Epithelial cell of proximal tubule (primary cell): ENCODE measurements at regions not wholly inside any gene's neighbourhood (a gene's known extent, or its start where the extent isn't known, plus 50 kb on each side); places are given as distances from the start of the nearest gene placed in this dataset.
"Not testable (repeated sequence)": the region's sequence is repeated elsewhere in the genome, so short reads cannot be mapped to it uniquely, and the experiment has no call there.

Source experiments
- DNase-seq: peaks from one replicate; pipeline ENCODE4 v3.0.0-alpha.2; 2011; ENCODE audit warnings: low read depth
- H3K4me3 ChIP-seq: 2 replicates; pipeline ENCODE4 v1.5.1; 2011; ENCODE audit warnings: low read depth, mild to moderate bottlenecking, low read length
- CTCF ChIP-seq: conservative IDR thresholded peaks from 2 replicates; pipeline ENCODE4 v1.5.1; 2012; ENCODE audit warnings: low read depth, mild to moderate bottlenecking, low read length

GRCh38 chr2:182550234-182550633 lies 123.4 kb upstream of the PDE1A start:
- DNase-seq = no peak
- no peak for TF ChIP-seq CTCF

GRCh38 chr2:182552232-182552631 lies 125.4 kb upstream of the PDE1A start:
- DNase-seq, H3K4me3 ChIP-seq: not testable (repeated sequence)

More at GRCh38 chr2:182550234-182550633, 123.4 kb upstream of the PDE1A start:
- no peak overlapping the region for H3K4me3 ChIP-seq

- DNase-seq, H3K4me3 ChIP-seq: not testable (repeated sequence)
Observed at GRCh38 chr2:182552785-182553184, 125.9 kb upstream of the PDE1A start.

- no peak for DNase-seq
- TF ChIP-seq CTCF = no peak
- no peak overlapping the region for H3K4me3 ChIP-seq
Observed at GRCh38 chr2:182553483-182553882, 126.6 kb upstream of the PDE1A start.

- no peak for DNase-seq
- no peak for TF ChIP-seq CTCF
- no peak overlapping the region for H3K4me3 ChIP-seq
Observed at GRCh38 chr2:182554950-182555349, 128.1 kb upstream of the PDE1A start.

GRCh38 chr2:182558564-182558963 lies 131.7 kb upstream of the PDE1A start:
- DNase-seq = no peak
- no peak for TF ChIP-seq CTCF
- H3K4me3 ChIP-seq = no peak overlapping the region

- TF ChIP-seq CTCF = no peak
- H3K4me3 ChIP-seq = no peak overlapping the region
- DNase-seq = no peak
Observed at GRCh38 chr2:182559623-182560022, 132.8 kb upstream of the PDE1A start.

GRCh38 chr2:182565911-182566567 lies 139.2 kb upstream of the PDE1A start:
- peak; percentile 63 for DNase-seq
- no peak overlapping the region for H3K4me3 ChIP-seq
- TF ChIP-seq CTCF = no peak
